K562 (cell line): ENCODE measurements at regions not wholly inside any gene's neighbourhood (a gene's known extent, or its start where the extent isn't known, plus 50 kb on each side); places are given as distances from the start of the nearest gene placed in this dataset.

Experiments used
- ATAC-seq: fragments of 200-7000 bp; cut with Tn5 transposase; 3 replicates; pipeline ENCODE4 v1.9.1; 2020; ENCODE audit warnings: moderate library complexity
- BruUV-seq: library from RNA; stranded (reverse); fragments of 400-500 nt; replicated peaks from 2 replicates; lab custom pipeline; 2021; lab: Mats Ljungman, UMichigan
- CTCF ChIA-PET: fragments of 300-600 bp; formaldehyde crosslinking; extraction: SDS; loops from one replicate; lab custom pipeline; 2021; ENCODE audit warnings: low intra/inter-chr PET ratio; lab: Yijun Ruan, JAX
- POLR2A ChIA-PET: fragments of 300-600, 350-650 bp; sonication (Branson Sonifier 250); formaldehyde crosslinking; extraction: SDS; loops from one replicate; lab custom pipeline; 2021; ENCODE audit warnings: antibody characterized with exemption, inconsistent platforms; lab: Yijun Ruan, JAX
- DNase-seq, 4 experiments: peaks; one replicate each; pipeline versions ENCODE4 v3.0.0 to v3.0.0-alpha.2; 2011 to 2018; ENCODE audit warnings: low spot score in 3 of 4, mixed read lengths in 3 of 4; ENCODE audit errors: extremely low read depth in 1 of 4
- FAIRE-seq: peaks from 2 replicates; lab custom pipeline; 2011; peaks lifted over from hg19 to GRCh38; lab: Jason Lieb, UNC
- H2AFZ ChIP-seq: 2 replicates; pipeline ENCODE4 v1.6.0; 2011; ENCODE audit warnings: low read depth, low read length, control low read depth, inconsistent platforms
- H3K27ac ChIP-seq: fragments of 200-600 bp; 3 replicates; pipeline ENCODE4 v1.8.0; 2011; ENCODE audit warnings: low read depth, mild to moderate bottlenecking, control low read depth, inconsistent platforms, low read length, moderate library complexity, mixed read lengths; ENCODE audit errors: extremely low read depth
- H3K27me3 ChIP-seq, 2 experiments: fragments of 300-600 bp in 1 of 2; 2 replicates in 1 of 2; 3 replicates in 1 of 2; pipeline versions ENCODE4 v1.6.0 to v1.8.0; 2011; ENCODE audit warnings: inconsistent platforms in 2 of 2, low read length in 2 of 2, mild to moderate bottlenecking in 1 of 2, mixed read lengths in 1 of 2, moderate library complexity in 1 of 2; ENCODE audit not compliant: control insufficient read depth in 2 of 2, insufficient read depth in 2 of 2
- H3K36me3 ChIP-seq: fragments of 300-600 bp; 3 replicates; pipeline ENCODE4 v1.8.0; 2011; ENCODE audit warnings: mild to moderate bottlenecking, low read length, inconsistent platforms; ENCODE audit not compliant: control insufficient read depth, insufficient read depth
- H3K4me1 ChIP-seq, 2 experiments: fragments of 200-600 bp in 1 of 2; replicated peaks in 1 of 2; 2 replicates in 1 of 2; 3 replicates in 1 of 2; pipeline versions ENCODE4 v1.5.1 to v1.8.0; 2011; ENCODE audit warnings: inconsistent platforms in 2 of 2, low read length in 2 of 2, mild to moderate bottlenecking in 1 of 2, mixed read lengths in 1 of 2, moderate library complexity in 1 of 2; ENCODE audit not compliant: control insufficient read depth in 2 of 2, insufficient read depth in 2 of 2
- H3K4me2 ChIP-seq: 2 replicates; pipeline ENCODE4 v1.6.1; 2011; ENCODE audit warnings: low read length, control low read depth, inconsistent platforms, mixed read lengths; ENCODE audit not compliant: insufficient read depth
- H3K4me3 ChIP-seq: fragments of 200-600 bp; sonication (generic), shearing (Covaris generic); 2 replicates; pipeline ENCODE4 v1.5.1; 2016; ENCODE audit warnings: control low read depth, inconsistent platforms
- H3K79me2 ChIP-seq: fragments of 200-600 bp; 3 replicates; pipeline ENCODE4 v1.8.0; 2011; ENCODE audit warnings: low read length, inconsistent platforms; ENCODE audit not compliant: control insufficient read depth, insufficient read depth
- H3K9ac ChIP-seq, 2 experiments: 2 replicates each; pipeline versions ENCODE4 v1.6.0 to v1.6.1; 2011; ENCODE audit warnings: low read depth in 2 of 2, low read length in 2 of 2, control low read depth in 1 of 2, inconsistent platforms in 1 of 2, mild to moderate bottlenecking in 1 of 2, mixed read lengths in 1 of 2; ENCODE audit not compliant: insufficient read depth in 1 of 2
- H3K9me1 ChIP-seq: one replicate; pipeline ENCODE4 v1.6.0; 2011; ENCODE audit warnings: inconsistent platforms, mild to moderate bottlenecking, low read length, moderate library complexity; ENCODE audit not compliant: control insufficient read depth, insufficient read depth
- H3K9me3 ChIP-seq: replicated peaks from 2 replicates; pipeline ENCODE4 v1.5.1; 2011; ENCODE audit warnings: low read depth, low read length, inconsistent platforms; ENCODE audit not compliant: control insufficient read depth, insufficient read depth
- H4K20me1 ChIP-seq: replicated peaks from 2 replicates; pipeline ENCODE4 v1.6.1; 2011; ENCODE audit warnings: low read length, inconsistent platforms, mixed read lengths; ENCODE audit not compliant: control insufficient read depth, insufficient read depth
- E2F3 ChIP-seq: fragments of 250-450 bp; sonication (Bioruptor Pico); IDR thresholded peaks from 2 replicates; pipeline ENCODE4 v1.4.0; 2020; ENCODE audit warnings: mild to moderate bottlenecking
- ELF2 ChIP-seq: fragments of 250-450 bp; sonication (Bioruptor Pico); IDR thresholded peaks from 2 replicates; pipeline ENCODE4 v1.5.0; 2021; ENCODE audit warnings: mild to moderate bottlenecking
- GABPB2 ChIP-seq: fragments of 250-450 bp; sonication (Bioruptor Pico); conservative IDR thresholded peaks from 2 replicates; pipeline ENCODE4 v1.5.1; 2021; ENCODE audit warnings: mild to moderate bottlenecking
- SIRT6 ChIP-seq: IDR thresholded peaks from one replicate; pipeline ENCODE4 v1.6.1; 2012; ENCODE audit warnings: low read depth, mild to moderate bottlenecking, control low read depth, inconsistent platforms, low read length, moderate library complexity
- TEAD1 ChIP-seq, 2 experiments: fragments of 450-650 bp in 1 of 2; sonication (generic) in 1 of 2; formaldehyde crosslinking; IDR thresholded peaks; 2 replicates each; pipeline versions ENCODE4 v1.4.0 to v1.8.0; 2020 to 2022; ENCODE audit warnings: mild to moderate bottlenecking in 2 of 2, missing genetic modification reagents in 1 of 2
- ZNF134 ChIP-seq: fragments of 250-450 bp; sonication (Bioruptor Pico); conservative IDR thresholded peaks from 2 replicates; pipeline ENCODE4 v1.4.0; 2020
- ZNF76 ChIP-seq: fragments of 250-450 bp; sonication (Bioruptor Pico); IDR thresholded peaks from 2 replicates; pipeline ENCODE4 v1.4.0; 2020; ENCODE audit warnings: mild to moderate bottlenecking, moderate library complexity, borderline replicate concordance
- WGBS: fragments of 100-300 bp; shearing (Covaris generic); methylation state at CpG from one replicate; pipeline ENCODE4 v1.1.6; 2016; ENCODE audit warnings: low coverage, mixed read lengths; ENCODE audit not compliant: insufficient coverage; ENCODE audit errors: missing lambda C conversion rate; 5-methylcytosine and 5-hydroxymethylcytosine counted together
- in situ Hi-C: fragments of 300-500 bp; cut with MboI; formaldehyde crosslinking; loops from 4 replicates; pipeline ENCODE4 v1.15.0; 2018; ENCODE audit warnings: inconsistent platforms, mixed read lengths
- intact Hi-C: fragments of 100-400 bp; cut with micrococcal nuclease; formaldehyde crosslinking; loops from 2 replicates; pipeline ENCODE4 v1.14.2; 2022
- TF ChIP-seq, protein P1 (sequence below), 2 experiments: fragments of 450-650 bp; formaldehyde crosslinking in 1 of 2; IDR thresholded peaks; 2 replicates each; pipeline versions ENCODE4 v1.4.0 to v1.6.1; 2014 to 2020; ENCODE audit warnings: mild to moderate bottlenecking in 2 of 2, borderline replicate concordance in 1 of 2, low read depth in 1 of 2

DNA sequence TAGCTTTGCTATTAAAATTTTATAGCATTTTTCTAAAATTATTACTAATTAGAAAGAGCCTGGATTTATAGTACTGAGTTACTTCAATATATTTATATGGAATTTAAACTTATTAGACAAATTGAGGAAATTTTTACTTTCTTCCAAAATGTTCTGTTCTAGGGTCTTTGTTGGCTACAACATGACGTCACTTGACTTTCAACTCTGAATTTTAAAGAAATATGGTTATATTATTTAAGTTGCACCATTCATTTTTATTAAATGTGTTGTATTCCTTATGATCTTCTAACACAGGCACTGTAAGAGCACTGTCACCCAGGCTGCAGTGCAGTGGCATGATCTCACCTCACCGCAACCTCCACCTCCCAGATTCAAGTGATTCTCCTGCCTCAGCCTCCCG, 119.4 kb upstream of the CYLC2 start (continued):
- TF ChIP-seq ZNF134 (CRISPR knock-in tag), result no peak

DNA sequence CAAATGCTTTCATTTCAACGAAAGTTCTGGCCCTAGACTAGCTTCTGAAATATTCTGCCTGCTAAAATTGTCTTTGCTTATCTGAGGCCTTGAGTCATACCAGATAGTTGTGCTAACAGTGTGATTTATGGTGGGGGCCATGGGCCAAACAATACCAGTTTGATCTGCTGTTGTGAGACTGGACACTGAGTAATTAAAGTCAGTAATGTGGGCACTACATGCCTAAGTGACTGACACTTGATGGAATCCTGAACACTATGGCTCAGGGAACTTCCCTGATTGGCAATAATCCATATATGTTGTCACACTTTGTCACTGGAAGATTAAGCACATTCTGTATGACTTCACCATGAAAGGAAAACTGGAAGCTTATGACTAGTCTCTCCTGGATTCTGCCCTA, 127.6 kb upstream of the CYLC2 start:
- FAIRE-seq (no peak), DNase-seq (no peak), ATAC-seq (no peak)
- no peak overlapping the region for H3K9ac ChIP-seq
- POLR2A ChIA-PET, result no interaction called here
- H3K9me3 ChIP-seq, result no peaks in the 10 kb centered on the region
- H3K4me2 ChIP-seq, result no peak overlapping the region
- 0% methylated on average over 1 of the region's 1 CpG for WGBS
- CTCF ChIA-PET, result no interaction called here
- no peaks in the 10 kb centered on the region for H3K9me1 ChIP-seq
- no TSS peak for BruUV-seq
- no peak overlapping the region for H3K27ac ChIP-seq
- H3K27me3 ChIP-seq, result no peaks in the 10 kb centered on the region
- in situ Hi-C loops, result no loop called here
- H3K4me1 ChIP-seq, result no peaks in the 10 kb centered on the region
- no peaks in the 10 kb centered on the region for H3K79me2 ChIP-seq
- TF ChIP-seq SIRT6 (no peak), ELF2 (CRISPR knock-in tag) (no peak), ZNF76 (no peak), GABPB2 (CRISPR knock-in tag) (no peak), E2F3 (CRISPR knock-in tag) (no peak), TEAD1 (CRISPR knock-in tag; IDR thresholded peaks at IDR 0.05) (no peak)
- TF ChIP-seq, protein P1, sequence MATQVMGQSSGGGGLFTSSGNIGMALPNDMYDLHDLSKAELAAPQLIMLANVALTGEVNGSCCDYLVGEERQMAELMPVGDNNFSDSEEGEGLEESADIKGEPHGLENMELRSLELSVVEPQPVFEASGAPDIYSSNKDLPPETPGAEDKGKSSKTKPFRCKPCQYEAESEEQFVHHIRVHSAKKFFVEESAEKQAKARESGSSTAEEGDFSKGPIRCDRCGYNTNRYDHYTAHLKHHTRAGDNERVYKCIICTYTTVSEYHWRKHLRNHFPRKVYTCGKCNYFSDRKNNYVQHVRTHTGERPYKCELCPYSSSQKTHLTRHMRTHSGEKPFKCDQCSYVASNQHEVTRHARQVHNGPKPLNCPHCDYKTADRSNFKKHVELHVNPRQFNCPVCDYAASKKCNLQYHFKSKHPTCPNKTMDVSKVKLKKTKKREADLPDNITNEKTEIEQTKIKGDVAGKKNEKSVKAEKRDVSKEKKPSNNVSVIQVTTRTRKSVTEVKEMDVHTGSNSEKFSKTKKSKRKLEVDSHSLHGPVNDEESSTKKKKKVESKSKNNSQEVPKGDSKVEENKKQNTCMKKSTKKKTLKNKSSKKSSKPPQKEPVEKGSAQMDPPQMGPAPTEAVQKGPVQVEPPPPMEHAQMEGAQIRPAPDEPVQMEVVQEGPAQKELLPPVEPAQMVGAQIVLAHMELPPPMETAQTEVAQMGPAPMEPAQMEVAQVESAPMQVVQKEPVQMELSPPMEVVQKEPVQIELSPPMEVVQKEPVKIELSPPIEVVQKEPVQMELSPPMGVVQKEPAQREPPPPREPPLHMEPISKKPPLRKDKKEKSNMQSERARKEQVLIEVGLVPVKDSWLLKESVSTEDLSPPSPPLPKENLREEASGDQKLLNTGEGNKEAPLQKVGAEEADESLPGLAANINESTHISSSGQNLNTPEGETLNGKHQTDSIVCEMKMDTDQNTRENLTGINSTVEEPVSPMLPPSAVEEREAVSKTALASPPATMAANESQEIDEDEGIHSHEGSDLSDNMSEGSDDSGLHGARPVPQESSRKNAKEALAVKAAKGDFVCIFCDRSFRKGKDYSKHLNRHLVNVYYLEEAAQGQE (IDR thresholded peaks at IDR 0.05; ENCODE audit: borderline replicate concordance), result no peak
- TF ChIP-seq, protein P1 (CRISPR knock-in tag; IDR thresholded peaks at IDR 0.05; ENCODE audit: low read depth), result no peak
- H4K20me1 ChIP-seq, result no peaks in the 10 kb centered on the region
- no peak overlapping the region for H3K4me3 ChIP-seq
- H3K36me3 ChIP-seq, result no peaks in the 10 kb centered on the region
- H2AFZ ChIP-seq, result no peak overlapping the region
- intact Hi-C loops, result no loop called here
